ENCODE measurements at regions not wholly inside any gene's neighbourhood (a gene's known extent, or its start where the extent isn't known, plus 50 kb on each side); places are given as distances from the start of the nearest gene placed in this dataset.

DNA sequence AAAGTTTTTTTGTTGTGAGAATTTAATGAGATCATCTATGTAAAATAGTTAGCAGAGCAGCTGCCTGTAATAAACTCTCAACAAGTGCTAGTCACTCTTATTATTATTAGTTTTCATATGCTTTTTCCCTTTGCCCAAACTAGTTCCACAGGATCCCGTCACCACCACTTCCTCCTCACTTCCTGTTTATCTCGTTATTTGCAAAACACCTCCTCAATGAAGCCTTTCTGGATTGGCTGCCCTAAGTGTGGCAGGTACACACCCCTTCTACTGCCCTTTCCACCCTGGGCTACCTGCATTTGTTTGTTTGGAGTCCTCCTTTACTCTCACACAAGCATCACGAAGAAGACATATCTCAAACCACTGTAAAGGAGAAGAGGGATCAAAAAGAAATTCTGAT, 54.4 kb upstream of the KLF3 start:
- Histone ChIP-seq H3K27ac (ENCODE audit: low read depth, low read length) (no peak overlapping the region), H2AFZ (ENCODE audit: low read length, unreplicated experiment) (no peak overlapping the region), H3K4me1 (ENCODE audit: control insufficient read depth, insufficient read depth, low read length, unreplicated experiment) (no peaks in the 10 kb centered on the region), H3K79me2 (ENCODE audit: control insufficient read depth, insufficient read depth, low read length, unreplicated experiment) (no peaks in the 10 kb centered on the region), H3K4me3 (ENCODE audit: low read depth, low read length) (no peak overlapping the region), H3K27me3 (ENCODE audit: insufficient read depth, low read length) (no peaks in the 10 kb centered on the region), H3K36me3 (ENCODE audit: insufficient read depth, low read length) (no peaks in the 10 kb centered on the region)

DNA sequence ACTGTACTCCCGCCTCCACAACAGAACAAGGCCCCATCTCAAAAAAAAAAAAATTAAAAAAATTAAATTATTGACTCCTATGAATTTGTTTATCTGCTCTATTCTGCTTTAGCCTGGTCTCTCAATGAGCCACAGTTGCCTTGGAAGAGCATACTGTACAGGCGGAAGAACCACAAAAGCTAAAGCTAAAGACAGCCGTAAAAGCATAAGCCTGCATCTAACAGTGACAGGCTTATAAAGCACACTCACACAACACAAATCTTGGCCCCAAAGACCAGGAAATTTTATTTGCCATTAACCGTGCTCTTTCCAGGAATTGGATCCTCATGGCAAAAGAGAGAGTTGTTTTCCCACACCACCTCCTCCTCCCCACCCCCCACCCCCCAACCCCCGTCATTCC, 53.5 kb upstream of the KLF3 start:
- no peaks in the 10 kb centered on the region for H3K27me3 ChIP-seq (ENCODE audit: insufficient read depth, low read length)
- no peak overlapping the region for H3K27ac ChIP-seq (ENCODE audit: low read depth, low read length)
- no peaks in the 10 kb centered on the region for H3K4me1 ChIP-seq (ENCODE audit: control insufficient read depth, insufficient read depth, low read length, unreplicated experiment)
- H3K79me2 ChIP-seq (ENCODE audit: control insufficient read depth, insufficient read depth, low read length, unreplicated experiment) = no peaks in the 10 kb centered on the region
- no peak overlapping the region for H3K4me3 ChIP-seq (ENCODE audit: low read depth, low read length)
- H3K36me3 ChIP-seq (ENCODE audit: insufficient read depth, low read length) = no peaks in the 10 kb centered on the region
- H2AFZ ChIP-seq (ENCODE audit: low read length, unreplicated experiment) = no peak overlapping the region

DNA sequence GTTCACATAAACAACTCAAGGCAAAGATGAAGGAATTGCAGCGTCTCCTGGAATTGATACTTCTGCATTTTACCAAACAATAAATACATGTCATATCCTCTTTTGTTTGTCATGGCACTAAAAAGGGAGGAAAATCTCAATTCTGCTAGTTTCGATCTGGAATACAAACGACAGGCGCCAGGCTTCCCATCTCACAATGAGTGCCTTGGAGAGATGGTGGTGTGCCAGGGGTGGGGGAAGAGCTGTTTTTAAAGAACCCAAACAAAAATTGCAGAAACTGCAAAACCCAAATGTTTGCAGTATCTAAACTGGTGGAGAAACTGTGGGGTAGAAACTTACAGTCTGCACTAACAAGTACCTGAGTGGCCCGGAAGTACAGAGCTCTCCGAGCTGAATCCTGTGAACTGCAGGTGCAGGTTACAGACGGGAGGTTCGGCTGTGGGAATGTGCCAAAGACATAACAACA, 53.0 kb upstream of the KLF3 start:
- no peaks in the 10 kb centered on the region for H3K27me3 ChIP-seq (ENCODE audit: insufficient read depth, low read length)
- no peak overlapping the region for H3K27ac ChIP-seq (ENCODE audit: low read depth, low read length)
- no peaks in the 10 kb centered on the region for H3K4me1 ChIP-seq (ENCODE audit: control insufficient read depth, insufficient read depth, low read length, unreplicated experiment)
- no peaks in the 10 kb centered on the region for H3K36me3 ChIP-seq (ENCODE audit: insufficient read depth, low read length)
- H2AFZ ChIP-seq (ENCODE audit: low read length, unreplicated experiment) = no peak overlapping the region
- H3K4me3 ChIP-seq (ENCODE audit: low read depth, low read length) = no peak overlapping the region
- H3K79me2 ChIP-seq (ENCODE audit: control insufficient read depth, insufficient read depth, low read length, unreplicated experiment) = no peaks in the 10 kb centered on the region

DNA sequence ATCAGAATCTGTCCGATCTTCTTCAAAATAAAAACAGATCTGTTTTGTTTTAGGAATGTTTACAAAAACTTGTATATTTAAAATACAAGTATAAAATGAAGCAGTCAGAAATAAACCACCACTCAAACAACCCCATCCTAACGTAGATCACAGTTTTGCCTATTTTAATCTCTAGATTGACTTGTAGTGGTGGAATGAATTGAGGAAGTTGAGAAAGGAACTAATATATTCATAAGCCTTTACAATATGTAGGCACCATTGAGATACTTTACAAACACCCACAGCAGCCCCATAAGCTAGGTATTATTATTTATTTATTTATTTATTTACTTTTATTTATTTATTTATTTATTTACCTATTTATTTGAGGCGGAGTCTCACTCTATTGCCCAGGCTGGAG, 52.3 kb upstream of the KLF3 start:
- Histone ChIP-seq H3K4me3 (ENCODE audit: low read depth, low read length) (no peak overlapping the region), H3K4me1 (ENCODE audit: control insufficient read depth, insufficient read depth, low read length, unreplicated experiment) (no peaks in the 10 kb centered on the region), H2AFZ (ENCODE audit: low read length, unreplicated experiment) (no peak overlapping the region), H3K27ac (ENCODE audit: low read depth, low read length) (no peak overlapping the region), H3K27me3 (ENCODE audit: insufficient read depth, low read length) (no peaks in the 10 kb centered on the region), H3K36me3 (ENCODE audit: insufficient read depth, low read length) (no peaks in the 10 kb centered on the region), H3K79me2 (ENCODE audit: control insufficient read depth, insufficient read depth, low read length, unreplicated experiment) (no peaks in the 10 kb centered on the region)

DNA sequence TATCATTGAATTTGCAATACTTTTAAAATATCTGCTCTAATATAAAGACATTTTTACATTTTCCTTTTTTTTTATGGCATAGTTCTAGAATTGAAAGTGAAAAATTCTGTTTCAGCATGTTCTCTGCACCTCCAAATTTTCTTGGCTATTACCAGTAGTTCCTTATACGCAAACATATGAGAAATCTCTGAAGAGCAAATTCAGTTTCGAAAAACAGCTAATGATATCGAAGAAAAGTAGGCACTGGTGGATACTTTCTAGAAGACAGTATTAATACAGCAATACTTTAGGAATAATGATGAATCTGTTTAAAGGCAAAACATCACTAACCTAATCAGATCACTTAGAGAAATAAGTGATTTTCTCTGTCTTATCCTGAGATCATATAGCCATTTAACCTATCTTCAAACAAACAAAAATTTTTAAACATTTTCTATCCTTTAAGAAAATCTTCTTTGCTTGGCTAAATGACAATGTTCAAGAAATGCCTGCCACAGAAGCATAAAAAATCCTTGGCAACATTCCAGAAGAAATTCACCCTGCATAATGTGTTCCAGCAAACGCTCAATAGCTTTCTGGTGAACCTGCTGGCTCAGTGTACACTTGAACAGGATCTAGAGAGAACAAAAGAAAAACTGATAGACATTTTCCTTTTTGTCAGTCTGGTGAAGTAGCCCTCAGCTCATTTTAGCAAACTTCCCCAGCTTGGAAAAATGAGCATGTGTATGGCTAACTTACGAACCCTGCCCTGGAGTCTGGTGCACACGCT, 51.2 kb upstream of the KLF3 start:
- Histone ChIP-seq H3K79me2 (ENCODE audit: control insufficient read depth, insufficient read depth, low read length, unreplicated experiment) (no peaks in the 10 kb centered on the region), H3K4me3 (ENCODE audit: low read depth, low read length) (no peak overlapping the region), H3K36me3 (ENCODE audit: insufficient read depth, low read length) (no peaks in the 10 kb centered on the region), H3K4me1 (ENCODE audit: control insufficient read depth, insufficient read depth, low read length, unreplicated experiment) (no peaks in the 10 kb centered on the region), H3K27me3 (ENCODE audit: insufficient read depth, low read length) (no peaks in the 10 kb centered on the region), H3K27ac (ENCODE audit: low read depth, low read length) (no peak overlapping the region), H2AFZ (ENCODE audit: low read length, unreplicated experiment) (no peak overlapping the region)

Measured in ACC112 (cell line).